ENCODE measurements at regions not wholly inside any gene's neighbourhood (a gene's known extent, or its start where the extent isn't known, plus 50 kb on each side); places are given as distances from the start of the nearest gene placed in this dataset.

DNA sequence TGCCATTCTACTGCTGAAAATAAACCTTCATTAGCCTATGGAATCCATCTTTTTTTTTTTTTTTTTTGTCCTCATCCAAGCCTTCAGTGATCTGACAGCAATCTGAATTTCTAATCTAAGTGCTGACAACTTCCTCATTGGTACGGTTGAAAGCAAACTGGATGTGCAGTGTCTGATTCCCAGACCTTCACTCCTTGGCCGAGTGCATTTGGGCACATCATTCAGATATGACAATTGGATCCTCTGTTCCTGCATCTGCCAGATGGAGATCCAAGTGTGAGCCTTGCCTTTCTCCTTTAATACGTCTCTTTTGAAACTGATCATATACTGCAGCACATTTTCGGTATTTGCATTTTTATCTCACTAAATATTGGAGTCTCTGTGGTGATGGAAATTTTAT is 713.1 kb downstream of the DCDC2C start:
- no peak for TF ChIP-seq POLR2A (IDR thresholded peaks at IDR 0.05; ENCODE audit: low read length)
- no peak for TF ChIP-seq GATA1 (IDR thresholded peaks at IDR 0.05; ENCODE audit: low read depth, low read length)
